Activated CD4-positive, alpha-beta T cell treated with anti-CD3 and anti-CD28 coated beads, Interleukin-2, amount 50 U/mL, for 16 hours (primary cell): ENCODE measurements at regions not wholly inside any gene's neighbourhood (a gene's known extent, or its start where the extent isn't known, plus 50 kb on each side); places are given as distances from the start of the nearest gene placed in this dataset.
"Not testable (repeated sequence)": the region's sequence is repeated elsewhere in the genome, so short reads cannot be mapped to it uniquely, and the experiment has no call there.

ENCODE experiments used
- DNase-seq: peaks from one replicate; pipeline ENCODE4 v3.0.0-alpha.2; 2020

GRCh38 chr2:236981701-236982485, 103.8 kb upstream of the COPS8 start:
- DNase-seq, result no peak

- DNase-seq, result no peak
These were observed 102.8 kb upstream of the COPS8 start for GRCh38 chr2:236982693-236983455.

- DNase-seq, result no peak
These were observed 101.6 kb upstream of the COPS8 start for GRCh38 chr2:236984046-236984445.

GRCh38 chr2:236985761-236986339, 99.8 kb upstream of the COPS8 start:
- no peak for DNase-seq

- no peak for DNase-seq
These were observed 99.0 kb upstream of the COPS8 start for GRCh38 chr2:236986524-236987330.

- DNase-seq, result no peak
These were observed 97.5 kb upstream of the COPS8 start for GRCh38 chr2:236988216-236988615.

- DNase-seq, result no peak
These were observed 96.7 kb upstream of the COPS8 start for GRCh38 chr2:236988690-236989624.

GRCh38 chr2:236990552-236990951, 95.1 kb upstream of the COPS8 start:
- no peak for DNase-seq

GRCh38 chr2:236991874-236992273, 93.8 kb upstream of the COPS8 start:
- DNase-seq, result no peak

GRCh38 chr2:236993286-236993685, 92.4 kb upstream of the COPS8 start:
- DNase-seq, result no peak

GRCh38 chr2:236994361-236994760, 91.3 kb upstream of the COPS8 start:
- DNase-seq, result no peak

GRCh38 chr2:236997069-236997715, 88.5 kb upstream of the COPS8 start:
- DNase-seq, result no peak

- DNase-seq, result no peak
These were observed 87.5 kb upstream of the COPS8 start for GRCh38 chr2:236998236-236998635.

- no peak for DNase-seq
These were observed 86.9 kb upstream of the COPS8 start for GRCh38 chr2:236998758-236999157.

- no peak for DNase-seq
These were observed 85.2 kb upstream of the COPS8 start for GRCh38 chr2:237000481-237000880.

- DNase-seq, result not testable (repeated sequence)
These were observed 80.3 kb upstream of the COPS8 start for GRCh38 chr2:237005341-237005740.

- DNase-seq, result no peak
These were observed 74.4 kb upstream of the COPS8 start for GRCh38 chr2:237011206-237011795.

GRCh38 chr2:237012004-237012403, 73.7 kb upstream of the COPS8 start:
- DNase-seq, result no peak

GRCh38 chr2:237012577-237013267, 73.0 kb upstream of the COPS8 start:
- DNase-seq, result no peak
